Endothelial cell (in vitro differentiated cells): ENCODE measurements at regions not wholly inside any gene's neighbourhood (a gene's known extent, or its start where the extent isn't known, plus 50 kb on each side); places are given as distances from the start of the nearest gene placed in this dataset.

Source experiments
- DNase-seq: peaks from one replicate; pipeline ENCODE4 v3.0.0; 2021; ENCODE audit warnings: low spot score
- H3K27ac Mint-ChIP-seq: one replicate; pipeline ENCODE4 v1.8.0; 2021; ENCODE audit warnings: mixed read lengths, inconsistent platforms; ENCODE audit not compliant: unreplicated experiment
- H3K27me3 Mint-ChIP-seq: one replicate; pipeline ENCODE4 v1.8.0; 2021; ENCODE audit warnings: mild to moderate bottlenecking, moderate library complexity, mixed read lengths, inconsistent platforms; ENCODE audit not compliant: unreplicated experiment
- H3K36me3 Mint-ChIP-seq: one replicate; pipeline ENCODE4 v1.8.0; 2021; ENCODE audit warnings: mild to moderate bottlenecking, low read depth, mixed read lengths, inconsistent platforms; ENCODE audit not compliant: unreplicated experiment
- H3K4me1 Mint-ChIP-seq: one replicate; pipeline ENCODE4 v1.8.0; 2021; ENCODE audit warnings: mild to moderate bottlenecking, mixed read lengths, inconsistent platforms; ENCODE audit not compliant: unreplicated experiment
- H3K4me3 Mint-ChIP-seq: one replicate; pipeline ENCODE4 v1.8.0; 2021; ENCODE audit warnings: mild to moderate bottlenecking, mixed read lengths, inconsistent platforms; ENCODE audit not compliant: unreplicated experiment
- H3K9me3 Mint-ChIP-seq: one replicate; pipeline ENCODE4 v1.8.0; 2021; ENCODE audit warnings: mixed read lengths, inconsistent platforms; ENCODE audit not compliant: unreplicated experiment
- TF ChIP-seq, protein P1 (sequence below): fragments of 200-600 bp; sonication (generic); IDR thresholded peaks from one replicate; pipeline ENCODE4 v1.5.0; 2021; ENCODE audit warnings: antibody characterized with exemption; ENCODE audit not compliant: unreplicated experiment

DNA sequence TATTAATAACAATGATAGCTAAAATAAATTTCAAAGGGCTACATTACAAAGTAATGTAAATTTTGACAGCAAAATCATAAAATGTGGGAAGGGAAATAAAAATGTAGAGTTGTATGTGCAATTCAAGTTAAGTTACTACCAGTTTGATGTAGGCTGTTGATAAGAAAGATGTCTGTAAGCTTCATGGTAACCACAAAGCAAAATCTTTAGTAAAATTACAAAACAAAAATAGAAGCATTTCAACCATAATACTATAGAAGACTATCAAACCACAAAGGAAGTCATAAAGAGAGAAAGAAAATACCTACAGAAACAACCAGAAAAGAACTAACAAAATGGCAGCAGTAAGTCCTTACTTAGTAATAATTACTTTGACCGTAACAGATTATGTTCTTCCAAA lies 99.1 kb downstream of the C7orf25 start:
- Mint-ChIP-seq H3K9me3 (no peaks in the 10 kb centered on the region), H3K27me3 (no peaks in the 10 kb centered on the region), H3K4me3 (no peak overlapping the region), H3K4me1 (no peaks in the 10 kb centered on the region), H3K36me3 (no peaks in the 10 kb centered on the region), H3K27ac (no peak overlapping the region)
- no peak for DNase-seq
- TF ChIP-seq, protein P1, sequence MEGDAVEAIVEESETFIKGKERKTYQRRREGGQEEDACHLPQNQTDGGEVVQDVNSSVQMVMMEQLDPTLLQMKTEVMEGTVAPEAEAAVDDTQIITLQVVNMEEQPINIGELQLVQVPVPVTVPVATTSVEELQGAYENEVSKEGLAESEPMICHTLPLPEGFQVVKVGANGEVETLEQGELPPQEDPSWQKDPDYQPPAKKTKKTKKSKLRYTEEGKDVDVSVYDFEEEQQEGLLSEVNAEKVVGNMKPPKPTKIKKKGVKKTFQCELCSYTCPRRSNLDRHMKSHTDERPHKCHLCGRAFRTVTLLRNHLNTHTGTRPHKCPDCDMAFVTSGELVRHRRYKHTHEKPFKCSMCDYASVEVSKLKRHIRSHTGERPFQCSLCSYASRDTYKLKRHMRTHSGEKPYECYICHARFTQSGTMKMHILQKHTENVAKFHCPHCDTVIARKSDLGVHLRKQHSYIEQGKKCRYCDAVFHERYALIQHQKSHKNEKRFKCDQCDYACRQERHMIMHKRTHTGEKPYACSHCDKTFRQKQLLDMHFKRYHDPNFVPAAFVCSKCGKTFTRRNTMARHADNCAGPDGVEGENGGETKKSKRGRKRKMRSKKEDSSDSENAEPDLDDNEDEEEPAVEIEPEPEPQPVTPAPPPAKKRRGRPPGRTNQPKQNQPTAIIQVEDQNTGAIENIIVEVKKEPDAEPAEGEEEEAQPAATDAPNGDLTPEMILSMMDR: no peak

DNA sequence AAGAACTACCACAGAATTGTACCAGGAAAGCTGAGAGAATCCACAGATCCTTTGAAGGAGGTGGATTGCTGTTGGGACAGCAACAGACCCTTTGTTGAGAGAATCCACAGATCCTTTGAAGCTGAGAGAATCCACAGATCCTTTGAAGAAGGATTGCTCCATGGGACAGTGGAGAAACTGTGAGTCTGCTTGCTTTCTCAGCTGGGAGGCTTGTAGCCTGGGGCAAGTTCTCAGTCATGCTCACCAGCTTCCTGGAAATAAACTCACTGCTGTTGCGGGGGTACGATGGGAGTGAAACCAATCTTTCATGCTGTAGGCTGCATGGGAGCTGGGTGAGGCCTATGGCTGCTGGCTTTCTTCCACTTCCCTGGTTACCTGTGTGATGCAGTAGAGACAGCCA lies 106.3 kb downstream of the C7orf25 start:
- Mint-ChIP-seq H3K27me3 (no peaks in the 10 kb centered on the region), H3K36me3 (no peaks in the 10 kb centered on the region), H3K9me3 (no peaks in the 10 kb centered on the region), H3K4me3 (no peak overlapping the region), H3K4me1 (no peaks in the 10 kb centered on the region), H3K27ac (no peak overlapping the region)
- TF ChIP-seq, protein P1: no peak
- no peak for DNase-seq

DNA sequence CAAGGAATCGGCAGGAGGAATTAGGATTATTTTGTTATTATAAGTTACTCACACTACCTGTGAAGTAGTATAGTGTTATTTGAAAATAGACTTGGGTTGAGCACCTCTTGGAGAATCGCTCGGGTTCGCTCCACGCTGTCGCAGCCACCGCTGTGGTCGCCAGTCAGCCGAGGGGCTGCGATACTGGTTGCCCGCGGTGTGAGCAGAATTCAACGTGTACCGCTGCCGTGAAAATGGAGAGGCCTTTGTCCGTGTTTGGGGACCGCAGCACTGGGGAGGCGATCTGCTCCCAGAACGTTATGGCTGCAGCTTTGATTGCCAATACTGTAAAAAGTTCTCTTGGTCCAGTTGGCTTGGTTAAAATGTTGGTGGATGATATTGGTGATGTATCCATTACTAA lies 117.2 kb downstream of the C7orf25 start:
- Mint-ChIP-seq H3K36me3 (no peaks in the 10 kb centered on the region), H3K4me3 (no peak overlapping the region), H3K27ac (no peak overlapping the region), H3K27me3 (peaks cover 2% of the 10 kb centered on the region), H3K9me3 (no peaks in the 10 kb centered on the region), H3K4me1 (peaks cover 6% of the 10 kb centered on the region)
- no peak for DNase-seq
- TF ChIP-seq, protein P1: no peak

DNA sequence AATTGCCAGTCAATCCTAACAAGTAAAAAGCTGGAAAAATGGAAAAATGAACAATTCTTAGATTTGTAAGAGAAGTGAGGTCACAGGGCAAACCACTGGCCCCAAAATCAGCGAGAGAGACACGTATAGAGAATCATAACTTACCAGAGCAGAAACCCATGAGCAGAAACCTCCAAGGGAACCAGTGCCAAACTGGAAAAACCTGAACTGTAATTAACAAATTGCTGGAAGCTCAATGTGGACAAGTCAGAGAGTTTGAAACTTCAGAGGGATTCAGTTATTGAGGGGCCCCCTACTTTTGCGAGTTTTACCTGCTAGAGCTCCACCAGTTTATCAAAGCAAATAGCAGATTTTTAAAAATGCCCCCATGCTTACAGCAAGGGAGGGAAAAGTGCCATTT lies 119.0 kb downstream of the C7orf25 start:
- Mint-ChIP-seq H3K27me3 (peaks cover 2% of the 10 kb centered on the region), H3K36me3 (no peaks in the 10 kb centered on the region), H3K4me1 (peaks cover 6% of the 10 kb centered on the region), H3K4me3 (no peak overlapping the region), H3K27ac (no peak overlapping the region), H3K9me3 (no peaks in the 10 kb centered on the region)
- TF ChIP-seq, protein P1: no peak
- no peak for DNase-seq

DNA sequence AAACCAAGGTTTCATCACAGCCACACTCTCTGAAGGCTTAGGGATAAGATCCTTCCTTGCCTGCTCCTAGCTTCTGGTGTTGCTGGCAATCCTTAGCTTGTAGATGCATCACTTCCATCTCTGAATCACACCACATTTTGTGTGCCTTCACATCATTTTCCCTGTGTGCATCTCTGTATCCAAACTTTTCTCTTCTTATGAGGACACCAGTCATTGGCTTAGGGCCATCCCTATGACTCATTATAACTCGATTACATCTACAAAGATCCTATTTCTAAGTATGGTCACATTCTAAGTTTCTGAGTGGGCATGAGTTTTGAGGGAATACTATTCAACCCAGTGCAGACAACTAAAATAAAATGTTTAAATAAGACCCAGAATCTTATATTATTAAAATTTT lies 121.7 kb downstream of the C7orf25 start:
- Mint-ChIP-seq H3K4me3 (no peak overlapping the region), H3K4me1 (peaks cover 6% of the 10 kb centered on the region)

More for the DNA sequence above, 121.7 kb downstream of the C7orf25 start:
- Mint-ChIP-seq H3K27ac (no peak overlapping the region), H3K27me3 (peaks cover 2% of the 10 kb centered on the region), H3K36me3 (no peaks in the 10 kb centered on the region), H3K9me3 (no peaks in the 10 kb centered on the region)
- DNase-seq: no peak
- TF ChIP-seq, protein P1: no peak
